MM.1S (cell line): ENCODE measurements at regions not wholly inside any gene's neighbourhood (a gene's known extent, or its start where the extent isn't known, plus 50 kb on each side); places are given as distances from the start of the nearest gene placed in this dataset.

Source experiments
- DNase-seq: peaks from one replicate; pipeline ENCODE4 v3.0.0-alpha.2; 2015
- H2AFZ ChIP-seq: fragments of 300-600 bp; sonication (generic); 2 replicates; pipeline ENCODE4 v1.6.0; 2016; ENCODE audit warnings: antibody characterized with exemption, low read length
- H3F3A ChIP-seq: fragments of 300-600 bp; sonication (generic); 2 replicates; pipeline ENCODE4 v1.6.1; 2016; ENCODE audit warnings: mild to moderate bottlenecking, antibody characterized with exemption, low read length, moderate library complexity, mixed read lengths; ENCODE audit not compliant: insufficient read depth
- H3K27ac ChIP-seq: fragments of 300-600 bp; sonication (generic); 2 replicates; pipeline ENCODE4 v1.5.1; 2016; ENCODE audit warnings: mild to moderate bottlenecking, low read length
- H3K27me3 ChIP-seq: fragments of 300-600 bp; sonication (generic); replicated peaks from 2 replicates; pipeline ENCODE4 v1.6.0; 2016; ENCODE audit warnings: low read length; ENCODE audit not compliant: insufficient read depth
- H3K36me3 ChIP-seq: fragments of 300-600 bp; sonication (generic); replicated peaks from 2 replicates; pipeline ENCODE4 v1.6.1; 2016; ENCODE audit warnings: mild to moderate bottlenecking, low read length, mixed read lengths; ENCODE audit not compliant: insufficient read depth
- H3K4me1 ChIP-seq: fragments of 300-600 bp; sonication (generic); 2 replicates; pipeline ENCODE4 v1.6.1; 2016; ENCODE audit warnings: low read length, mixed read lengths
- H3K4me2 ChIP-seq: fragments of 300-600 bp; sonication (generic); 2 replicates; pipeline ENCODE4 v1.6.0; 2016; ENCODE audit warnings: low read depth, low read length
- H3K4me3 ChIP-seq: fragments of 300-600 bp; sonication (generic); 2 replicates; pipeline ENCODE4 v1.5.1; 2016; ENCODE audit warnings: low read length, mixed read lengths
- H3K79me2 ChIP-seq: fragments of 300-600 bp; sonication (generic); 2 replicates; pipeline ENCODE4 v1.6.1; 2016; ENCODE audit warnings: mixed run types, low read length, mixed read lengths
- H3K9ac ChIP-seq: fragments of 300-600 bp; sonication (generic); 2 replicates; pipeline ENCODE4 v1.6.1; 2016; ENCODE audit warnings: low read length, mixed read lengths
- H3K9me2 ChIP-seq: fragments of 300-600 bp; sonication (generic); replicated peaks from 2 replicates; pipeline ENCODE4 v1.6.1; 2016; ENCODE audit warnings: mild to moderate bottlenecking, low read length, mixed read lengths; ENCODE audit not compliant: insufficient read depth
- H3K9me3 ChIP-seq: fragments of 300-600 bp; sonication (generic); replicated peaks from 2 replicates; pipeline ENCODE4 v1.6.1; 2016; ENCODE audit warnings: mild to moderate bottlenecking, low read length, mixed read lengths; ENCODE audit not compliant: insufficient read depth
- H4K20me1 ChIP-seq: fragments of 300-600 bp; sonication (generic); 2 replicates; pipeline ENCODE4 v1.6.1; 2016; ENCODE audit warnings: mild to moderate bottlenecking, low read length, moderate library complexity, mixed read lengths; ENCODE audit not compliant: insufficient read depth
- CTCF ChIP-seq: fragments of 300-600 bp; sonication (generic); IDR thresholded peaks from 2 replicates; pipeline ENCODE4 v1.5.1; 2016; ENCODE audit warnings: antibody characterized with exemption, low read length, mixed read lengths
- EZH2 ChIP-seq: fragments of 300-600 bp; sonication (generic); optimal IDR thresholded peaks from 2 replicates; pipeline ENCODE3; 2017; ENCODE audit warnings: low read depth, mild to moderate bottlenecking, antibody characterized with exemption, low read length, mixed read lengths
- EZH2phosphoT487 ChIP-seq: fragments of 300-600 bp; sonication (generic); IDR thresholded peaks from 2 replicates; pipeline ENCODE4 v1.6.1; 2018; ENCODE audit warnings: antibody characterized with exemption, low read length

- no peak overlapping the region for H3K4me2 ChIP-seq
- H3F3A ChIP-seq: no peaks in the 10 kb centered on the region
- H3K27me3 ChIP-seq: peaks cover 14% of the 10 kb centered on the region; the same call in 1 of the 2 replicates
- no peaks in the 10 kb centered on the region for H3K4me1 ChIP-seq
- H3K9me3 ChIP-seq: no peaks in the 10 kb centered on the region
- H3K36me3 ChIP-seq: no peaks in the 10 kb centered on the region
- H3K4me3 ChIP-seq: no peak overlapping the region
- no peaks in the 10 kb centered on the region for H3K79me2 ChIP-seq
- DNase-seq: no peak
- H3K27ac ChIP-seq: no peak overlapping the region
- no peaks in the 10 kb centered on the region for H3K9me2 ChIP-seq
- no peaks in the 10 kb centered on the region for H4K20me1 ChIP-seq
- H3K9ac ChIP-seq: no peak overlapping the region
- no peak overlapping the region for H2AFZ ChIP-seq
- no peak for TF ChIP-seq EZH2phosphoT487
- no peak for TF ChIP-seq CTCF
- TF ChIP-seq EZH2: no peak
Observed at GRCh38 chr22:25368271-25368670, 148.8 kb downstream of the CRYBB2 start.

GRCh38 chr22:25369041-25369440, 149.6 kb downstream of the CRYBB2 start:
- no peaks in the 10 kb centered on the region for H3K4me1 ChIP-seq
- no peaks in the 10 kb centered on the region for H3K9me2 ChIP-seq
- H3K9ac ChIP-seq: no peak overlapping the region
- peaks cover 14% of the 10 kb centered on the region; the same call in 1 of the 2 replicates for H3K27me3 ChIP-seq
- no peak overlapping the region for H3K4me3 ChIP-seq
- H3F3A ChIP-seq: no peaks in the 10 kb centered on the region
- TF ChIP-seq EZH2phosphoT487 (no peak), CTCF (no peak), EZH2 (no peak)
- H3K27ac ChIP-seq: no peak overlapping the region
- no peak overlapping the region for H3K4me2 ChIP-seq
- H4K20me1 ChIP-seq: no peaks in the 10 kb centered on the region
- no peaks in the 10 kb centered on the region for H3K79me2 ChIP-seq
- H3K9me3 ChIP-seq: no peaks in the 10 kb centered on the region
- no peaks in the 10 kb centered on the region for H3K36me3 ChIP-seq
- no peak for DNase-seq
- no peak overlapping the region for H2AFZ ChIP-seq

GRCh38 chr22:25370322-25370721, 150.9 kb downstream of the CRYBB2 start:
- Histone ChIP-seq H3K4me1 (no peaks in the 10 kb centered on the region), H2AFZ (no peak overlapping the region), H3K27me3 (peaks cover 12% of the 10 kb centered on the region; the same call in 1 of the 2 replicates), H3K4me3 (no peak overlapping the region), H3K9me3 (no peaks in the 10 kb centered on the region), H3K4me2 (no peak overlapping the region), H3K79me2 (no peaks in the 10 kb centered on the region), H4K20me1 (no peaks in the 10 kb centered on the region), H3K9ac (no peak overlapping the region), H3K36me3 (no peaks in the 10 kb centered on the region), H3K9me2 (no peaks in the 10 kb centered on the region), H3K27ac (no peak overlapping the region), H3F3A (no peaks in the 10 kb centered on the region)
- no peak for DNase-seq
- no peak for TF ChIP-seq EZH2
- TF ChIP-seq EZH2phosphoT487: no peak
- TF ChIP-seq CTCF: no peak
